Omental fat pad (tissue), 3 donors: ENCODE measurements at regions not wholly inside any gene's neighbourhood (a gene's known extent, or its start where the extent isn't known, plus 50 kb on each side); places are given as distances from the start of the nearest gene placed in this dataset.

ENCODE experiments used
- ATAC-seq: fragments of 150-250 bp; one replicate; pipeline ENCODE4 v1.9.1; 2016; ENCODE audit warnings: mild to moderate bottlenecking, moderate library complexity; ENCODE audit not compliant: low FRiP score
- DNase-seq: peaks from one replicate; pipeline ENCODE4 v3.0.0-alpha.2; 2019; ENCODE audit warnings: low spot score
- TF ChIP-seq, protein P1 (sequence below), 3 donors: fragments of 450-650 bp; IDR thresholded peaks; one replicate each; pipeline ENCODE4 v1.5.1; 2016 to 2017; ENCODE audit warnings: antibody characterized with exemption in 3 of 3, mild to moderate bottlenecking in 3 of 3, moderate library complexity in 2 of 3

DNA sequence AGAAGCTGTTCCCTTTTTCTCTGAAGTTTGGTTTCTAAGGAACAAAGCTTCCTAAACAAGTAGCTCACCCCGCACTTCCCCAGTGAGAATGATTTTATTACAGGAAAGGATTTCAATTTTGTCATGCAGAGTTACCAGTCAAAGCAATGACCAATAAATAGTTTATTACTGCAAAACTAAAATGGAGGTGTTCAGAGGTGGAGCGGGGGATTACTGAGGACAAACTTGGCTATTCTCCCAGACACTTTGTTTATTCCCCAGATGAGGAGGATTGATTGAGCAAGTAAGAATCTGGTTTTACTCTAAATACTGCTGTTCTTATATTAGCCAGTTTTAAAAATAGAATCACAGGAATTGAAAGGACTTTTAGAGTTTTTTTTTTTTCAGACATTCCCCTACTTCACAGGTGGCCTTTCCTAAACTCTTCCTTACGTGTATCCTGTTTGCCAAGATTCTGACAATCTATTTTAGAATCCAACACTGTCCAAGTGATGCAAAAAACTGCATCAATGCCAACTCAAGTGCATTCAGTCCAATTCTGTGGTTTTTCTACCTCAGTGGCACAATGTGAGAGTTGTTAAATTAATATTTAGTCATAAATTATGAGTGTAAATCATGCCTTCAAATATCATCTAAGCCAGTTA lies 136.1 kb downstream of the TNFSF18 start:
- no peak for ATAC-seq
- DNase-seq = no peak

GRCh38 chr1:172915271-172915670 lies 135.5 kb downstream of the TNFSF18 start:
- TF ChIP-seq, protein P1, sequence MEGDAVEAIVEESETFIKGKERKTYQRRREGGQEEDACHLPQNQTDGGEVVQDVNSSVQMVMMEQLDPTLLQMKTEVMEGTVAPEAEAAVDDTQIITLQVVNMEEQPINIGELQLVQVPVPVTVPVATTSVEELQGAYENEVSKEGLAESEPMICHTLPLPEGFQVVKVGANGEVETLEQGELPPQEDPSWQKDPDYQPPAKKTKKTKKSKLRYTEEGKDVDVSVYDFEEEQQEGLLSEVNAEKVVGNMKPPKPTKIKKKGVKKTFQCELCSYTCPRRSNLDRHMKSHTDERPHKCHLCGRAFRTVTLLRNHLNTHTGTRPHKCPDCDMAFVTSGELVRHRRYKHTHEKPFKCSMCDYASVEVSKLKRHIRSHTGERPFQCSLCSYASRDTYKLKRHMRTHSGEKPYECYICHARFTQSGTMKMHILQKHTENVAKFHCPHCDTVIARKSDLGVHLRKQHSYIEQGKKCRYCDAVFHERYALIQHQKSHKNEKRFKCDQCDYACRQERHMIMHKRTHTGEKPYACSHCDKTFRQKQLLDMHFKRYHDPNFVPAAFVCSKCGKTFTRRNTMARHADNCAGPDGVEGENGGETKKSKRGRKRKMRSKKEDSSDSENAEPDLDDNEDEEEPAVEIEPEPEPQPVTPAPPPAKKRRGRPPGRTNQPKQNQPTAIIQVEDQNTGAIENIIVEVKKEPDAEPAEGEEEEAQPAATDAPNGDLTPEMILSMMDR (IDR thresholded peaks at IDR 0.05) = no peak
- no peak for ATAC-seq
- DNase-seq = no peak

More for the DNA sequence above, 136.1 kb downstream of the TNFSF18 start:
- TF ChIP-seq, protein P1 (IDR thresholded peaks at IDR 0.05) = no peak

- DNase-seq (no peak), ATAC-seq (no peak)
- TF ChIP-seq, protein P1 (IDR thresholded peaks at IDR 0.05) = no peak
These were observed 134.6 kb downstream of the TNFSF18 start for GRCh38 chr1:172916116-172916515.

DNA sequence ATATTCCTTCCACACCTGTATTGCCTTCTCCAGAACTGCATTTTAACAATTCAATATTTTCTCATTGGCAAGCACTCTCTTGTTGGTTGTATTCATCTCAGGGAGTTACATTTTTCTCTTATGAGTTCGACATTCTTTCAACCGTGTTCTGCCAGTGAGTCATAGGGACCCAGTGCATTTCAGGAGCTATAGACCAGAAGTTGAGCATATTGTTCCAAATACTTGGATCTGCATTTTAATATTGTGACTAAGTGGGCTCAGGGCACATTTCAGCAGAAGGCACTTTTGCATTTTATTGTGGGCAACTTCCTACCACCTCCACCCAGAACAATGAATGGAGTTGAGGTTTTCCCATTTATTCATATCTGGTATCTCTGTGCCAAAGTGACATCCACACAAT lies 132.8 kb downstream of the TNFSF18 start:
- DNase-seq = no peak

DNA sequence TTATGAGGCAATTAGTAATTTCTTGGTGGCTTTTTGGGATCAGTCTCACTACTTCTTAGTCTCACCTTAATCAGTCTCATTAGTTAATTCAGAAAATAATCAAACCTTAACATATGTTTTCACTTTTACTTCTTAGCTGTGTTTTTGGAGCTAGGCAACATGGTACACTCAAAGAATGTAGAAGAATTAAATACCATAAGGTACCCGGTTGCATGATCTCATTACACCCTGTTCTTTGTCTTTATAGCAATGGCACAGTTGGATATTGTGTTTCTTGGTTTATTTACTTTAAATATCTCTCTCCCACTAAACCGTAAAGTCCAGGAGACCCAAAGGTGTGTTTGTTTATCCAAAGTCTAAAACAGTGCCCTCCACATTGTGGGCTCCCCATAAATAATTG lies 132.3 kb downstream of the TNFSF18 start:
- DNase-seq (no peak), ATAC-seq (no peak)
- TF ChIP-seq, protein P1 (IDR thresholded peaks at IDR 0.05) = no peak

More for the DNA sequence above, 132.8 kb downstream of the TNFSF18 start:
- TF ChIP-seq, protein P1 (IDR thresholded peaks at IDR 0.05) = no peak
- ATAC-seq = peak; percentile 90

DNA sequence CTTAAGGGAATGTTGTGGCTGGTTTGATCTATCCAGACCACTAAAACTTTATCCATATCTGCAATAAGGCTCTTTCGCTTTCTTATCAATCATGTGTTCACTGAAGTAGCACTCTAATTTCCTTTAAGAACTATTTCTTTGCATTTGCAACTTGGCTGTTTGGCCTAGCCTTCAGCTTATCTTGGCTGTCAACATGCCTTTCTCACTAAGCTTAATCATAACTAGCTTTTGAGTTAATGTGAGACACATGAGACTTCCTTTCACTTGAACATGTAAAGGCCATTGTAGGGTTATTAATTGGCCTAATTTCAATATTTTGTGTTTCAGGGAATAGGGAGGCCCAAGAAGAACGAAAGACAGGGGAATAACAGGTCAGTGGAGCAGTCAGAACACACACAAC lies 124.7 kb downstream of the TNFSF18 start:
- DNase-seq (no peak), ATAC-seq (no peak)
- TF ChIP-seq, protein P1 (IDR thresholded peaks at IDR 0.05) = no peak

- ATAC-seq (no peak), DNase-seq (no peak)
- TF ChIP-seq, protein P1 (IDR thresholded peaks at IDR 0.05) = no peak
These were observed 122.3 kb downstream of the TNFSF18 start for GRCh38 chr1:172928412-172928811.
